H9 (cell line): ENCODE measurements at regions not wholly inside any gene's neighbourhood (a gene's known extent, or its start where the extent isn't known, plus 50 kb on each side); places are given as distances from the start of the nearest gene placed in this dataset.

Source experiments
- DNase-seq: peaks from one replicate; pipeline ENCODE4 v3.0.0-alpha.2; 2017
- H2AFZ ChIP-seq: one replicate; pipeline ENCODE4 v1.6.1; 2013; ENCODE audit warnings: mild to moderate bottlenecking, low read length, control low read depth, moderate library complexity
- H2AK5ac ChIP-seq: 2 replicates; pipeline ENCODE4 v1.6.1; 2013; ENCODE audit warnings: low read length, control low read depth, mixed read lengths; ENCODE audit not compliant: insufficient read length
- H2BK120ac ChIP-seq: one replicate; pipeline ENCODE4 v1.6.1; 2013; ENCODE audit warnings: low read depth, mild to moderate bottlenecking, low read length, control low read depth, inconsistent platforms; ENCODE audit not compliant: poor library complexity, severe bottlenecking
- H2BK12ac ChIP-seq: 2 replicates; pipeline ENCODE4 v1.6.1; 2013; ENCODE audit warnings: low read length, control low read depth, mixed read lengths, low read depth; ENCODE audit not compliant: insufficient read length
- H2BK15ac ChIP-seq: 2 replicates; pipeline ENCODE4 v1.6.1; 2013; ENCODE audit warnings: low read depth, low read length, control low read depth
- H2BK20ac ChIP-seq: one replicate; pipeline ENCODE4 v1.6.1; 2013; ENCODE audit warnings: low read depth, mild to moderate bottlenecking, low read length, control low read depth, inconsistent platforms; ENCODE audit not compliant: poor library complexity, severe bottlenecking
- H2BK5ac ChIP-seq: 2 replicates; pipeline ENCODE4 v1.6.1; 2013; ENCODE audit warnings: low read length, control low read depth, mixed read lengths; ENCODE audit not compliant: insufficient read length
- H3K14ac ChIP-seq: 2 replicates; pipeline ENCODE4 v1.6.1; 2013; ENCODE audit warnings: low read length, control low read depth; ENCODE audit not compliant: insufficient read depth
- H3K18ac ChIP-seq: 2 replicates; pipeline ENCODE4 v1.6.1; 2013; ENCODE audit warnings: low read depth, mild to moderate bottlenecking, mixed read lengths, low read length, control low read depth; ENCODE audit not compliant: insufficient read length
- H3K23ac ChIP-seq: 2 replicates; pipeline ENCODE4 v1.6.1; 2013; ENCODE audit warnings: low read length, control low read depth, mixed read lengths, low read depth; ENCODE audit not compliant: insufficient read length
- H3K23me2 ChIP-seq: 2 replicates; pipeline ENCODE4 v1.6.1; 2013; ENCODE audit warnings: low read depth, mild to moderate bottlenecking, mixed read lengths, low read length, control low read depth; ENCODE audit not compliant: insufficient read length, poor library complexity, severe bottlenecking
- H3K27ac ChIP-seq: 2 replicates; pipeline ENCODE4 v1.5.1; 2013; ENCODE audit warnings: low read length, control low read depth, mixed read lengths, low read depth; ENCODE audit not compliant: insufficient read length
- H3K27me3 ChIP-seq: 2 replicates; pipeline ENCODE4 v1.6.1; 2013; ENCODE audit warnings: low read length, control low read depth, inconsistent platforms; ENCODE audit not compliant: insufficient read depth
- H3K4ac ChIP-seq: 2 replicates; pipeline ENCODE4 v1.6.1; 2013; ENCODE audit warnings: low read depth, mild to moderate bottlenecking, control low read depth, inconsistent platforms, low read length, moderate library complexity
- H3K4me1 ChIP-seq: 2 replicates; pipeline ENCODE4 v1.6.1; 2013; ENCODE audit warnings: low read length, control low read depth, inconsistent platforms; ENCODE audit not compliant: insufficient read depth
- H3K4me2 ChIP-seq: 2 replicates; pipeline ENCODE4 v1.6.1; 2013; ENCODE audit warnings: low read length, control low read depth, mixed read lengths; ENCODE audit not compliant: insufficient read length, insufficient read depth
- H3K56ac ChIP-seq: 2 replicates; pipeline ENCODE4 v1.6.1; 2013; ENCODE audit warnings: low read depth, mild to moderate bottlenecking, mixed read lengths, low read length, control low read depth; ENCODE audit not compliant: insufficient read length
- H3K79me1 ChIP-seq: 2 replicates; pipeline ENCODE4 v1.6.1; 2013; ENCODE audit warnings: low read depth, mild to moderate bottlenecking, moderate library complexity, low read length, control low read depth, inconsistent platforms; ENCODE audit not compliant: insufficient read depth, poor library complexity, severe bottlenecking
- H3K79me2 ChIP-seq: 2 replicates; pipeline ENCODE4 v1.6.1; 2013; ENCODE audit warnings: low read length, control low read depth, inconsistent platforms; ENCODE audit not compliant: insufficient read depth
- H3K9ac ChIP-seq: 2 replicates; pipeline ENCODE4 v1.6.1; 2013; ENCODE audit warnings: low read length, control low read depth, mixed read lengths; ENCODE audit not compliant: insufficient read length; ENCODE audit errors: extremely low read depth
- H3K9me3 ChIP-seq: one replicate; pipeline ENCODE4 v1.6.1; 2013; ENCODE audit warnings: low read depth, low read length, inconsistent platforms; ENCODE audit not compliant: control insufficient read depth
- H3T11ph ChIP-seq: one replicate; pipeline ENCODE4 v1.6.1; 2013; ENCODE audit warnings: mild to moderate bottlenecking, low read length, control low read depth, inconsistent platforms
- H4K20me1 ChIP-seq: one replicate; pipeline ENCODE4 v1.6.1; 2013; ENCODE audit not compliant: control insufficient read depth, insufficient read length, insufficient read depth
- H4K5ac ChIP-seq: 2 replicates; pipeline ENCODE4 v1.6.1; 2013; ENCODE audit warnings: low read depth, mild to moderate bottlenecking, mixed read lengths, low read length, control low read depth; ENCODE audit not compliant: insufficient read length
- H4K8ac ChIP-seq: replicated peaks from 2 replicates; pipeline ENCODE4 v1.6.1; 2013; ENCODE audit warnings: low read length, control low read depth, mixed read lengths, low read depth; ENCODE audit not compliant: insufficient read length
- H4K91ac ChIP-seq: 2 replicates; pipeline ENCODE4 v1.6.1; 2013; ENCODE audit warnings: low read depth, mild to moderate bottlenecking, moderate library complexity, mixed read lengths, low read length, control low read depth; ENCODE audit not compliant: insufficient read length
- H3K27ac Mint-ChIP-seq, 3 experiments: 2 replicates in 2 of 3; 3 replicates in 1 of 3; pipeline ENCODE4 v1.8.0; 2020 to 2021; ENCODE audit warnings: mixed read lengths in 3 of 3, mild to moderate bottlenecking in 1 of 3, moderate library complexity in 1 of 3
- H3K27me3 Mint-ChIP-seq: 2 replicates; pipeline ENCODE4 v1.8.0; 2021; ENCODE audit warnings: low read depth, mild to moderate bottlenecking, moderate library complexity, mixed read lengths
- H3K36me3 Mint-ChIP-seq, 3 experiments: 2 replicates in 2 of 3; 3 replicates in 1 of 3; pipeline ENCODE4 v1.8.0; 2020 to 2021; ENCODE audit warnings: low read depth in 3 of 3, mixed read lengths in 3 of 3; ENCODE audit not compliant: insufficient read depth in 1 of 3
- H3K4me1 Mint-ChIP-seq, 2 experiments: 2 replicates each; pipeline ENCODE4 v1.8.0; 2020; ENCODE audit warnings: mixed read lengths in 2 of 2
- H3K4me3 Mint-ChIP-seq, 2 experiments: 2 replicates in 1 of 2; 3 replicates in 1 of 2; pipeline ENCODE4 v1.8.0; 2020 to 2021; ENCODE audit warnings: mild to moderate bottlenecking in 2 of 2, mixed read lengths in 2 of 2, moderate library complexity in 1 of 2
- H3K9me3 Mint-ChIP-seq, 2 experiments: 2 replicates in 1 of 2; 3 replicates in 1 of 2; pipeline ENCODE4 v1.8.0; 2020; ENCODE audit warnings: mild to moderate bottlenecking in 2 of 2, mixed read lengths in 2 of 2, moderate library complexity in 1 of 2
- CTCF ChIP-seq: fragments of 200-600 bp; sonication (generic); conservative IDR thresholded peaks from 3 replicates; pipeline ENCODE4 v1.8.0; 2021; ENCODE audit warnings: antibody characterized with exemption, mild to moderate bottlenecking
- WGBS: extraction: QIAGEN DNeasy Blood & Tissue Kit; methylation state at CpG from one replicate; pipeline ENCODE4 v1.1.7; 2013; ENCODE audit warnings: missing lambda C conversion rate, low lambda C conversion rate, mixed read lengths; ENCODE audit not compliant: insufficient read length; ENCODE audit errors: extremely low coverage; 5-methylcytosine and 5-hydroxymethylcytosine counted together

GRCh38 chr15:25185791-25186190 is 231.0 kb downstream of the SNRPN start:
- H3K27ac ChIP-seq, result no peak overlapping the region
- no peak for TF ChIP-seq CTCF
- H4K91ac ChIP-seq, result no peak overlapping the region
- H3K79me2 ChIP-seq, result no peaks in the 10 kb centered on the region
- no peak overlapping the region for H4K8ac ChIP-seq
- no peak overlapping the region for H2BK12ac ChIP-seq
- no peak overlapping the region for H3K14ac ChIP-seq
- H3K9ac ChIP-seq, result no peak overlapping the region
- no peaks in the 10 kb centered on the region for H4K20me1 ChIP-seq
- no peaks in the 10 kb centered on the region for H3K27me3 ChIP-seq
- H3T11ph ChIP-seq, result no peak overlapping the region
- H3K18ac ChIP-seq, result no peak overlapping the region
- H2AFZ ChIP-seq, result no peak overlapping the region
- no peaks in the 10 kb centered on the region for H3K4me1 Mint-ChIP-seq
- peaks cover 2% of the 10 kb centered on the region; the same call in 1 of the 2 replicates for H3K27me3 Mint-ChIP-seq
- no peak overlapping the region for H3K4ac ChIP-seq
- DNase-seq, result no peak
- H3K79me1 ChIP-seq, result no peaks in the 10 kb centered on the region
- H3K9me3 ChIP-seq, result peaks cover 38% of the 10 kb centered on the region
- H3K36me3 Mint-ChIP-seq, result peaks cover 2 to 8% (median 5%) of the 10 kb centered on the region in 3 experiments; a peak in 6 of 7 replicates
- WGBS, result no CpG with 5 or more reads among the region's 6 CpGs
- no peak overlapping the region for H2AK5ac ChIP-seq
- H4K5ac ChIP-seq, result no peak overlapping the region
- H3K4me1 ChIP-seq, result no peaks in the 10 kb centered on the region
- H2BK15ac ChIP-seq, result no peak overlapping the region
- no peak overlapping the region; a peak in 1 of 7 replicates for H3K27ac Mint-ChIP-seq
- no peak overlapping the region for H3K4me3 Mint-ChIP-seq
- H2BK5ac ChIP-seq, result no peak overlapping the region
- no peaks in the 10 kb centered on the region for H3K23me2 ChIP-seq
- H3K4me2 ChIP-seq, result no peak overlapping the region
- no peak overlapping the region for H2BK20ac ChIP-seq
- peaks cover 82% of the 10 kb centered on the region in 2 experiments for H3K9me3 Mint-ChIP-seq
- H2BK120ac ChIP-seq, result no peak overlapping the region
- H3K56ac ChIP-seq, result no peak overlapping the region
- no peak overlapping the region for H3K23ac ChIP-seq
